ENCODE measurements at regions not wholly inside any gene's neighbourhood (a gene's known extent, or its start where the extent isn't known, plus 50 kb on each side); places are given as distances from the start of the nearest gene placed in this dataset.

DNA sequence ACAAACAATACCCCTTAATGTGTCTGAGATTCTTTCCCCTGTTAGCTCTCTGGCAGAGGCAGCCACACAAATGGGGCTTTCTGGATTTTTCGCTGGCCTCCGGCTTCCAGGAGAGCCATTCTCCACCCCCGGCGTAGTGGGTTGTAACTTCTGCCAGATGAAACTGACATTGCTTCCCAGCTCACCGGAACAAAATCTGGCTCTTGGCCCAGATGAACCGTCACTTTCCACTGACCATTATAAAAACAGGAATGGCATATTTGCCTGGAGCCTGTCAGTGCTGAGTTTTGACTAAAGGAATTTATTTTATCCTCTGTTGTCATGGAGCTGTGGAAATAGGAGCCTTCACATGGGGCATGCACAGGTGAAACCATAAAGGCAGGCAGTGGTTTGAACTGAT is 120.6 kb upstream of the GPR12 start:
- WGBS, 2 experiments (ENCODE audit: extremely low coverage in 1 of 2, insufficient coverage in 1 of 2, insufficient read length in 1 of 2, insufficient replicate concordance in 2 of 2, low coverage in 1 of 2, low lambda C conversion rate in 2 of 2, missing lambda C conversion rate in 1 of 2) = 84% methylated on average over 6 of the region's 6 CpGs; no CpG with 5 or more reads in 1 of the 2 experiments
- H2AK5ac ChIP-seq (ENCODE audit: low read depth, low read length) = no peak overlapping the region
- H2BK120ac ChIP-seq (replicated peaks; ENCODE audit: low read depth, low read length) = no peak overlapping the region
- no peak overlapping the region for H3K9ac ChIP-seq (replicated peaks in 1 of 4; ENCODE audit: extremely low read depth in 1 of 4, low read depth in 3 of 4, low read length in 3 of 4)
- ChIA-PET CTCF (ENCODE audit: partially characterized antibody) (interaction anchor here (1.4 to 2.5 kb wide), 2 partner anchors 9 to 174 kb away, joined by 5 to 13 read pairs; no protein-coding TSS in a partner anchor), POLR2A (ENCODE audit: partially characterized antibody) (no interaction called here)
- no peaks in the 10 kb centered on the region for H3K36me3 ChIP-seq (ENCODE audit: control insufficient read depth in 2 of 4, insufficient read depth in 4 of 4, low read length in 3 of 4)
- H3K23me2 ChIP-seq (ENCODE audit: low read depth, low read length) = no peaks in the 10 kb centered on the region
- H4K20me1 ChIP-seq (replicated peaks in 1 of 2; ENCODE audit: control insufficient read depth in 1 of 2, insufficient read depth in 2 of 2, low read length in 2 of 2) = no peaks in the 10 kb centered on the region
- no peak overlapping the region for H4K91ac ChIP-seq (replicated peaks; ENCODE audit: insufficient read length, low read length)
- no peak overlapping the region for H3K23ac ChIP-seq (ENCODE audit: insufficient read length)
- H2BK15ac ChIP-seq (ENCODE audit: low read length) = no peak overlapping the region
- H3K27ac ChIP-seq (ENCODE audit: low read depth, low read length) = no peak overlapping the region
- no peak overlapping the region for H3K18ac ChIP-seq (ENCODE audit: extremely low read depth, low read length)
- H3K79me1 ChIP-seq (ENCODE audit: low read depth, low read length) = no peaks in the 10 kb centered on the region
- no peak overlapping the region for H2BK20ac ChIP-seq (ENCODE audit: low read length)
- no peaks in the 10 kb centered on the region for H3K27me3 ChIP-seq (replicated peaks in 1 of 4; ENCODE audit: control insufficient read depth in 3 of 4, extremely low read depth in 1 of 4, insufficient read depth in 3 of 4, low read length in 3 of 4)
- DNase-seq (ENCODE audit: low read depth in 1 of 2, low spot score in 2 of 2) = no peak
- no peak overlapping the region for H4K5ac ChIP-seq (ENCODE audit: insufficient read length, low read depth, low read length)
- peaks cover 10 to 14% of the 10 kb centered on the region in 2 experiments; a peak in 3 of 4 replicates for H3K9me3 ChIP-seq (ENCODE audit: insufficient read depth in 2 of 2, low read depth in 1 of 2, low read length in 1 of 2)
- no peak overlapping the region for H2AFZ ChIP-seq (ENCODE audit: low read length)
- no peak overlapping the region for H4K8ac ChIP-seq (ENCODE audit: extremely low read depth, insufficient read depth, low read length)
- H3K56ac ChIP-seq (replicated peaks; ENCODE audit: insufficient read length, low read depth, low read length) = no peak overlapping the region
- no peak for FAIRE-seq
- H3K4me1 ChIP-seq (replicated peaks in 1 of 4; ENCODE audit: control insufficient read depth in 3 of 4, insufficient read depth in 4 of 4, low read length in 3 of 4) = peaks cover 0 to 4% (median 1%) of the 10 kb centered on the region in 4 experiments; a peak in 4 of 7 replicates
- H3K4ac ChIP-seq (replicated peaks; ENCODE audit: insufficient read length, low read depth, low read length) = no peak overlapping the region
- H2BK12ac ChIP-seq (ENCODE audit: low read depth, low read length) = no peak overlapping the region
- peak overlapping the region; percentile 27; the same call in 1 of the 2 replicates for H2BK5ac ChIP-seq (ENCODE audit: low read depth, low read length)
- H3K79me2 ChIP-seq (ENCODE audit: control insufficient read depth in 1 of 2, insufficient read depth in 2 of 2, low read length in 2 of 2) = no peaks in the 10 kb centered on the region
- H3K4me3 ChIP-seq (ENCODE audit: extremely low read depth in 1 of 4, insufficient read depth in 2 of 4, low read depth in 3 of 4, low read length in 4 of 4) = no peak overlapping the region
- no peak overlapping the region for H3K14ac ChIP-seq (ENCODE audit: insufficient read length)
- H3K4me2 ChIP-seq (ENCODE audit: insufficient read depth in 1 of 2, low read depth in 2 of 2, low read length in 2 of 2) = no peak overlapping the region

Data from H1 (cell line).